Left lobe of liver (tissue), 2 donors: ENCODE measurements at regions not wholly inside any gene's neighbourhood (a gene's known extent, or its start where the extent isn't known, plus 50 kb on each side); places are given as distances from the start of the nearest gene placed in this dataset.

Experiments
- ATAC-seq: fragments of 200-7000 bp; cut with Tn5 transposase; one replicate; pipeline ENCODE4 v1.9.1; 2020; ENCODE audit warnings: mild to moderate bottlenecking, moderate library complexity
- DNase-seq: peaks from one replicate; pipeline ENCODE4 v3.0.0-alpha.2; 2020; ENCODE audit warnings: low spot score
- donor health status: DM: no; HTN: no; CAD: no; lungs with moderate emphysema.
- donor health status: DM: no; HTN: yes; CAD: no.

GRCh38 chr14:56933446-56933845, 123.2 kb upstream of the OTX2 start:
- ATAC-seq = no peak
- no peak for DNase-seq

DNA sequence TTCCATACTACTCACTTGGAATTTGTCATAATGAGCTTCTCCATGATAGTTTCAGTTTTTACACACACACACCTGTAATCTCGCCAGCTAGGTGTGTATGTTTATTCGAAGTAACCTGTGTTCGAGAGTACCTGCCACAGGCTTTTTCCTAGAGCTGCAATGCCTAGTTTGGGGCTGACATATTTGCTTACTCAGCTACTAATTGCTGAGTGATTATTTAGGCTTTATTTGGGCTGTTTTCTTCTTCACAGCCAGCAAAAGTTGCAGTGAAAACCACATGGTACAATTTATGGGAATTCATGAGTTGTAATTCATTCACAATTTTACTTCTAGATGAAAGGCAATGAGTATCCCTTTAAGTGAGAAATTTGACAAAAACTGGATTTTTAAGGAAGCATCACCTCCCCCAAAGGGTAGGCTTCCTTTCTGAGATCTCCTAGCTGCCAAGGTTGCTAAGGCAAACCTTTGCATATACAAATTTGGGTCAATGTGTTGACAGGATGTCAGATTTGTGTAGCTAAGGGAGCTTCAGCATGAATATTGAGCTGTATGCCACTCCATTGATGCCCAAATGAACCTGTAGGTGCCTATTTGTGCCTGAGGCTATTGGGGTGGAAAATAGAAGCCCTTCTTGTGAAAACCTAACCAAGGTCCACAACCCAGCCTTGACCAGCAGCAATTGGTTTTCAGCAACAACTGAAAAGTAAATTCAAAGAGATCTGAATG, 108.7 kb upstream of the OTX2 start:
- DNase-seq (no peak), ATAC-seq (no peak)

DNA sequence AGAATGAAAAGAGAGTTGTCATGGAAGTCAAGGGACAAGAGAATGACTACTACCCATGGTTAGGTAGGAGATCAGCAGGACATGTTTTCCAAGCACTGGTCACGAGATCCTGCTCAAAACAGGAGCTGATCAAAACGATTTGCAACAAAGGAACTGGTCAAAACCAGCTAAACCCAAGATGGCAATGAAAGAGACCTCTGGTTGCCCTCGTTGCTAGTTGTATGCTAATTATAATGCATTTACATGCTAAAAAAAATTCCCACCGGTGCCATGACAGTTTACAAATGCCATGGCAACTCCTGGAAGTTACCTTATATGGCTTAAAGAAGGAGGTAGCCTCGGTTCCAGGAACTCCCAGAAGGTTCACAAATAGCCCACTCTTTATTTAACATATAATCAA, 95.0 kb upstream of the OTX2 start:
- ATAC-seq = no peak
- no peak for DNase-seq

DNA sequence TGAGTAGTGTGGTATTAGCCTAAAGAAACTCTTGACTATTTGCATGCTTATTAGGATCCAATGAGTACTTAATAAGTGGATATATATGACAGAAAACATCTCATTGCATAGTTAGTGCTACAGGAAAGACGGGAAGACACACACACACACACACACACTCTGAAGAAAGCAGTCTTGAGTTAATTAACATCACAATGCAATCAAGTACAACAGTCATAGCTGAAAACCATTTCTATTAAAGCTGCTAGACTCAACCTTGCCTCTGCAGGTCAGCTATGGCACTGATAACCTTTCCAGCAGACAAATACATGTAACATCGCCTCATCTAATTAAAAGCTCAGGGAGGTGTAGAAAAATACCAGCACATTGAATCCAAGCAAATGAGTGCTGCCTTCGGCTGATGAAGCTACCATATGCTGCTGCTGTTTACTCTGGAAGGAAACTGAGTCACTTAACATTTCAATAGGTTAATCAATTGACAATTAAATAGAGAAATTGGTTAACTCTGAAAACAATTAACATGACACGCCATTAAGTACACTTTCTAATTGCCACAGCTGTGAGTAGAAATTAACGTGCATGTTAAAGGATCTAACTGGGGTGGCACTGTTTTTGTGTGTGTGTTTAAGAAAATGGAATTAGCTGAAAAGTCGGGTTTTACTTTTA, 93.2 kb upstream of the OTX2 start:
- DNase-seq (no peak), ATAC-seq (no peak)

DNA sequence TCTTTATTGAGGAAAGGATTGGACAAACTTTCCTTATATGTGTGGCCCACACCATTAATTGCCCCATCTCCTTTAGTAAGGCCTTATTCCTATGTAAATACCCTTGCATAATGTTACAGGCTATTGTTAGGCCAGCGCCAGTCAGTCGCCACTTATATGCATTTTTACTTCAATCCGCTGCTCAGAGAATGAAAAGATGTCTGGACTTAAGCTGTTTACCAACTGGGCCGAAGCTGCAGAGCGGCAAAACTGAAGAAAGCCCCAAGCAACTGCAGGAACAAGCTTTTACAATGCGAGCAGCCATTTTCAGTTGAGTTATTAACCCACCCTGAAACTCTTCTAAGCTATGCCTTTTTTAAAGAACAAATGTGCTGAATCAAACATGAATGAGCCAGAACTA, 92.1 kb upstream of the OTX2 start:
- DNase-seq (no peak), ATAC-seq (no peak)

DNA sequence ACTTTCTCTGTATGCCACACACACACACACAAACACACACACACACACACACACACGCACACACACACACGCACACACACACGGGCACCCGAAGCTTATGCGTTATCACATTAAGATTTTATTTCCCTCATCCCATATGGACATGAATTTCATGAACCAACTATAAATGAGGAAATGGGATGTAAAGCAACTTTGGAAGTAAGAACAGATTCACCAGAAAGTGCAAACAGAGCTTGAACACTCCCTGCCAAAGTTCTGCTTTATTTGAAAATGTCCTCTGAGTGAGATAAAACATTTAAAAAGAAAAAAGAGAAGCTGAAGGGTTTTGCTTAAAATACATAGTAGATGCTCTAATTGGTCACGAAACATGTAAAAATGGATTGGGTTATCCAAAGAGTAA, 90.4 kb upstream of the OTX2 start:
- DNase-seq = no peak
- ATAC-seq = no peak

GRCh38 chr14:56899829-56900228, 89.5 kb upstream of the OTX2 start:
- DNase-seq = no peak
- ATAC-seq = no peak

- DNase-seq = no peak
- no peak for ATAC-seq
These were observed 86.6 kb upstream of the OTX2 start for GRCh38 chr14:56896922-56897321.

DNA sequence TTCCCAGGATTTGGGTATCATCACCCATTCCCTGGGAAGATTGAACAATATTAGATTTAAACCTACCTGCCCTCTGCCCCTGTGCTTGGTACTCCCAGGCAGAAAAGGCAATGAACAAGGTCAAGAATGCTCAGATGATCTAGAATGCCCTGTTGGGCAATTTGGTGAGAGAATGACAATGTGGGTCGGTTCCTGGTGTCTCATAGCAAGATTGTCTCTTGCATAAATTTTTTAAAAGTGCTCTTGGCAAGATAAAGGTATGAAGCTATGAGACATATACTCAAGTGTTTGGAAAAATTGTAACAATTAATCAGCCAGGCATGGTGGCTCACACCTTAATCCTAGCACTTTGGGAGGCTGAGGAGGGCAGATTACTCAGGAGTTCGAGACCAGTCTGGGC, 86.0 kb upstream of the OTX2 start:
- ATAC-seq = no peak
- DNase-seq = no peak

DNA sequence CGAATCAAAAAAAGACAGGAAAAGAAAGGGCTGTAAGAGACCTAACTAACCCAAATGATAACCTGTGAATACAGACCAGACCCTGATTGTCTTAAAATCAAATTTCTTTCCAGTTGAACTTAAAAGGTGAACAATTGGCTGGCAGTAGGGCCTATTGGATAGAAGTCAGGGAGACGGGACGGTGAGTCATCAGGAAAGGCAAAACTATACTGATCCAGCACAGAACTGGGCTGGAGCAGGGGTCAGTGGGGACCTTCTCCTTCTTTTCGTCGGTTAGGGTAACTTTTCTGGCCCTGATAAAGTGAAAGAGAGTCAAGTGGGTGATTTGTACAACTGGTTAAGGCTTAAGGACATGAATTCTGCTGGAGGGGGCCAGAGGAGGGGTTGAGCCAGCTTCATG, 84.9 kb upstream of the OTX2 start:
- DNase-seq = no peak
- ATAC-seq = no peak

- DNase-seq (no peak), ATAC-seq (no peak)
These were observed 84.3 kb upstream of the OTX2 start for GRCh38 chr14:56894591-56894991.

- ATAC-seq (no peak), DNase-seq (no peak)
These were observed 82.7 kb upstream of the OTX2 start for GRCh38 chr14:56892959-56893358.

- ATAC-seq (no peak), DNase-seq (no peak)
These were observed 80.9 kb upstream of the OTX2 start for GRCh38 chr14:56891226-56891625.

DNA sequence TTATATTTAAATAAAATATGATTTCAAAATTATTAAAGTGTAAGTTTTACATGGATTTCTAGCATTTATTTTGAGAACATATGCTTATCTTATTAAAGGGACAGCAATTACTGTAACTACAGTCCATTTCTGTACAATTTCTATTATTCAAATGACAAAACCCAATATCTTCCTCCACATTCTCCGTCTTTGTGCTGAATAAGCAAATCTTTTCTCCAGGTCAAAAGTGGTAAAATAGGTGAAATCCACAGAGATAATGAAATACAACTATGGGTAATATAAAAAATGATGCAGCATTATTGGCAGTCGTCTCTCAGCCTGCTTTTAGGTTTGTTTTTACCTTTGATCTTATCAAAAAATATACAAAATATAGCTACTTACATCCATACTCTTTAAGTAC, 79.4 kb upstream of the OTX2 start:
- no peak for ATAC-seq
- DNase-seq = no peak

DNA sequence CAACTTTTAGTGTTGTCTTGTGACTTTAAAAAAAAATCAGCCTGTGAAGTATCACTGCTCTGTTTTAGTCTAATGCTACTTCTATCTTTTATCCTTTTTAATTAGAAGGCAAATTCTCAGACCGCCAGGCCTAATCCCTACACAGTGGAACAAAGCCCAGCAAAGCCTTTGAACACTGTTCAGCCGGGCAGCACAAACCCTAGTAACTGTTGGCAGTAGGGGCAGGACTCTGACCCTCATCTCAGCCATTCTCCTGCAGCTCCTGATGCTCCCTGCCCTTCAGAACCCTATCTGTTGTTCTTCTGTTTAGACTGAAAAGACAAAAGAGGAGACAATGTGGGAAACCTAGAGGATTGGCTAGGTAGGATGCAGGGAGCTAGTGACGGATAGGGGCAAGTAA, 78.0 kb upstream of the OTX2 start:
- ATAC-seq = no peak
- DNase-seq = no peak

DNA sequence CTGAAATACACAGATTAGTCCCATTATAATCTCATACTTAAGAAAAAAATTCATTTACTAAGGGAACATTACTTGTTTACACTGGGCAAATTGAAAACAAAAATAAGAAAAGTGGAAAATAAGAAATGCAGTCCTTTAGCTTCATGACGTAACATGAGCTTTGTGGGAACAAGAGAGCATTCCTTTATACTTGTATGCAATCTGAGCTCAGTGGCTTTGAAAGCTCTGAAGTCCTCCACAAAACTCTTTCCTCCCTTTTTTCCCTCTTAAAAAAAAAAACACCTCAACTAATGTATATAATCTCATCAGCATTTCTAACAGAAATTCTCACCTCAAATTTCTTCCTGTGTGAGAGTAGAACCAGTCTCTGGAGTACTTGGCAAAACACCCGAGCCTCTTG, 76.9 kb upstream of the OTX2 start:
- DNase-seq (no peak), ATAC-seq (no peak)

- ATAC-seq = peak; percentile 65
These were observed 76.3 kb upstream of the OTX2 start for GRCh38 chr14:56886471-56887062.

GRCh38 chr14:56885825-56886224, 75.5 kb upstream of the OTX2 start:
- DNase-seq = no peak
- no peak for ATAC-seq

More at GRCh38 chr14:56886471-56887062, 76.3 kb upstream of the OTX2 start:
- DNase-seq = no peak

GRCh38 chr14:56884617-56885016, 74.3 kb upstream of the OTX2 start:
- DNase-seq (no peak), ATAC-seq (no peak)

GRCh38 chr14:56881181-56881580, 70.9 kb upstream of the OTX2 start:
- peak; percentile 47 for DNase-seq
- ATAC-seq = peak; percentile 96

GRCh38 chr14:56878766-56879165, 68.5 kb upstream of the OTX2 start:
- no peak for DNase-seq
- ATAC-seq = no peak

GRCh38 chr14:56875104-56875675, 64.9 kb upstream of the OTX2 start:
- ATAC-seq (no peak), DNase-seq (no peak)
